Stimulated activated CD4-positive, alpha-beta T cell treated with anti-CD3 and anti-CD28 coated beads, Interleukin-12 subunit alpha, Interleukin-12 subunit beta, amount 100 ng/mL, for 24 hours (primary cell): ENCODE measurements at regions not wholly inside any gene's neighbourhood (a gene's known extent, or its start where the extent isn't known, plus 50 kb on each side); places are given as distances from the start of the nearest gene placed in this dataset.

Experiments used
- DNase-seq, 2 experiments: peaks; one replicate each; pipeline ENCODE4 v3.0.0-alpha.2; 2020; ENCODE audit warnings: low read depth in 2 of 2

DNA sequence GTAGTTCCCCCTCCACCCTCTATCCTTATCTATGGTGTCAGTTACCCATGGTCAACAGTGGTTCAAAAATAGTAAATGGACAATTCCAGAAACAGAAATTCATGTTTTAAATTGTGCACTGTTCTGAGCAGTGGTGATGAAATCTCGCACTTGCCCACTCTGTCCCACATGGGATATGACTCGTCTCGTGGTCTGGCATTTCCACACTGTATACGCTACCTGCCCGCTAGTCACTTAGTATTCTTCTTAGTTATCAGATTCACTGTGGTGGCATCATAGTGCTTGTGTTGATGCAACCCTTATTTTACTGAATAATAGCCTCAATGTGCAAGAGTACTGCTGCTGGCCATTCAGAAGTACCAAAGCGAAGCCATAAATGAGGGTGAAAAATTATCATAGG lies 507.0 kb downstream of the SNAPC1 start:
- no peak for DNase-seq

DNA sequence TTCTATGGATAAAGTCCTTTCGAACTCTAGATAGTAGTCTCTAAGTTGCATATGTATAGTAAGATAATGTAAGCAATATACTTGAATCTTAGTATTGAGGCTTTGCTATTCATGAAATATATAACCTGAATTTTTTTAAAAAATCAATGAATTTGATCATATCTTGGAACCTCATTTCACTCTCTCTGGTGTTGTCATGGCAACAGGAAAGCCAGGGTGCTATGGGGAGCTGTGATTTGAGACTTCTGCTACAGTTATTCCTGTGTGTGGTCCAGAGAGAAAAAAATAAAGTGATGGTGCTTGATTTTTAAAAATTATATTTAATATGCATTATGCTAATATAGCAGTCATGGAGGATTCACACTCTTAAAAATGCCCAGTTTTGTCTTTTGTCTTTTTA lies 508.0 kb downstream of the SNAPC1 start:
- DNase-seq, result no peak

DNA sequence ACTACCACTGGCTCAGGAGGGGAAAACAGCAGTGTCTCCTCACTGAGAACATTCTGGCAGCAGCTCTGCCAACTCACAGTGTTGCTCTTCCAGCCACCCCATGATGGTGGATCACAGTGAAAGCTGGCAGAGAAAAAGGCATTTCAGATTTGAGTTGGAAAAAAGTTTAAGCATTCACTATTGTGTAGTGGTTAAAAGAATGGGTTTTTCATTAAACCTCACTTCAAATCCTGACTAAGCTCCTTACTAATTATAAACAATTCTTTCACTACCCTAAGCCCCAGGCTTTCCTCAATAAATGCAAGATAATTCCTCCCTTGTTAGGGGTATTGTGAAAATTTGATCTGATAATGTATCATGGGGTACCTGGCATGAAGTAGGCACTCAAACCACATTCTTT lies 518.1 kb downstream of the SNAPC1 start:
- DNase-seq, result no peak

DNA sequence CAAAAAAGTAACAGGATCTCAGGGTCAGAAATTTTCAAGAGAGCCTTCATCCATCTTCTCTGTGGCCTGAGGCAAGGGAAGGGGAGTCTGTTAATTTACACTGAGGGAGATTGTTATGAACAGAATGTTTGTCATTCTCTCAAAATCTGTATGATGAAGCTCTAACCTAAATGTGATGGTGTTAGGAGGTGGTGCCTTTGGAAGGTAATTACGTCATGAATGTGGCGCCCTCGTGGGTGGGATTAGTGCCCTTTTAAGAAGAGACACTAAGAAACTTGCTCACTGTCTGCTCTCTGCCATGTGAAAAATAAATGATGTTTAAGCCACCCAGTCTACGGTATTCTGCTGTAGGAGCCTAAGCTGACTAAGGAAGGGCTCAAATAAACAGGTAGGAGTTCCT lies 521.6 kb downstream of the SNAPC1 start:
- no peak for DNase-seq

DNA sequence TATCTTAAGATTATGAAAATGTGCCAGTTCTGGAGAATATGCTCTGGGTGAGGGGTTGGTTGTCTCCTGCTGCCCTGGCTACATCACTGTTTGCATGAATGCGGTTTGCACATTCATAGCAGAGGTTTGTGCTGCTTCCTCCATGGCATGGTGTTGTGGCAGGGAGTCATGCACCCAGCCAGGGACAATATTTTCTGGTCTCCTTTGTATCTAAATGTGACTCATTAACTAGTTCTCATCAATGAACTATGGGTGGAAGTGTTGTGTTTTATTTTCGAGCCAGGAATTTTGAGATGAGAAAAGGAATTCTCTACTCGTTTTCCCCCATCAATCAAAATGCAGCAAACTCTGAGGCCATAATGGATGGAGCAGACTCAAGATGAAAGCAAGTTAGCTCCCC lies 527.3 kb downstream of the SNAPC1 start:
- no peak for DNase-seq

DNA sequence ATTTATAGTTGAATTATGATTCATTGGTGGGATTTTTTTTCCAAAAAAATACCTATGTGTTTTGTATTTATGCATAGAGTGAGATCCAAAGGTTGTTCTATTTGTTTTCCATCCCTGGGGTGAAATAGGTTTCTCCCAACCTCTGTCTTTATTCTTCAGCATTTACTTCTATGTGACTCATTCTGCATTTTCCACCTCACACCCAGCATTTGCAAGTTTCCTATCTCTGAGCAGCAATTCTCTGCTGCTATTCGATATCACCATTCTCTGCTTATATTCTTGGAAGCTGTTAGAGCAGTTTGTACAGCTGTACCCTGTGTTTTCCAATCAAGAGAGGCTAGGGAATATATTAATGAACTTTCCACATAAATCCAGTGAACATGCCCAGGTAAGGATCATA lies 538.9 kb downstream of the SNAPC1 start:
- no peak for DNase-seq

DNA sequence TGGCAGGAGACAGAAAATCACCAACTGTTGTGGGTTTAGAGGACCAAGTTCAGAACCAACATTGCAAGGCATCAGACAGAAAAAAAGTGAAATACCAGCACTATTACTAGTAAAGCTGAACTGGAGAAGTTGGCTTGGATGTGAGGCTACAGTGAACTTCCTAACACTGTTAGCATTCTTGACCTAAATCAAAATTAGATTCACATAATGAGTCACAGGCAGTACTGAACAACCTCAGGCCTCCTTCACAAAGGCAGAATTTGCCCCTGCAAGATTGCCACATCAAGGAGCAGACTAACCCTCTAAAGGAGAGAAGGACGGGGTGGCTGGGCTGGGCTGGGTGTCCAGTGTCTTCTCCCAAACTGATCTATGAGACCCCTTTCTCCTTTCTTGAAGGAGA lies 539.7 kb downstream of the SNAPC1 start:
- no peak for DNase-seq

DNA sequence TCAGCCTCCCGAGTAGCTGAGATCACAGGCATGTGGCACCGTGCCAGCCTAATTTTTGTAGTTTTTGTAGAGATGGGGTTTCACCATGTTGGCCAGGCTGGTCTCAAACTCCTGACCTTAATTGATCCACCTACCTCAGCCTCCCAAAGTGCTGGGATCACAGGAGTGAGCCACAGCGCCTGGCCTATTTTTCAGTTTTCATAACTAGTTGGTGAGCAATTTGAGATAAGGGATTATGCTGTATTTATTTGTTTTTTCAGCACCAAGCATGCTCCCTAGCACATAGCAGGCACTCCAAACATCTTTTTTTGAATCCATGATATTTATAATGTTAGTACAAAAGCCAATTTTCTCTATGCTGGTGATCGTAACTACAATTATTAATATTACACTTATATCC lies 541.2 kb downstream of the SNAPC1 start:
- no peak for DNase-seq

DNA sequence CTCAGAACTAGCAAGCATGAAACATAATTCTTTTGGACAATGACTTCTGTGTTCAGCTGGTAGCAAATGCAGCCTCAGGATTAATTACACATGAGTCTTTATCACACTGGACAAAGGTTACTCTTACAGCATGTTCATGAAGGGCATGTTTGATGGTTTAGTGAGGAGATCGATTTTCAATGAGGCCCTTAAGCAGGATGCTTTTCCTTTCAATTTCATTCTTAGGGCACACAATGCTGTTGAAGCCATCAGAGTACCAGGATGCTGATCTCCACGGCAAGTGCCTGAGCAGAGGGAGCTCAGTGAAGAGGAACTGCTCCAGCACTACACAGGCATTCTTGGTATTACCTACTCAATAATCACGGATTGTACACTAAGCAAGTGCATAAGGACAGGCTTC lies 542.0 kb downstream of the SNAPC1 start:
- DNase-seq, result no peak

DNA sequence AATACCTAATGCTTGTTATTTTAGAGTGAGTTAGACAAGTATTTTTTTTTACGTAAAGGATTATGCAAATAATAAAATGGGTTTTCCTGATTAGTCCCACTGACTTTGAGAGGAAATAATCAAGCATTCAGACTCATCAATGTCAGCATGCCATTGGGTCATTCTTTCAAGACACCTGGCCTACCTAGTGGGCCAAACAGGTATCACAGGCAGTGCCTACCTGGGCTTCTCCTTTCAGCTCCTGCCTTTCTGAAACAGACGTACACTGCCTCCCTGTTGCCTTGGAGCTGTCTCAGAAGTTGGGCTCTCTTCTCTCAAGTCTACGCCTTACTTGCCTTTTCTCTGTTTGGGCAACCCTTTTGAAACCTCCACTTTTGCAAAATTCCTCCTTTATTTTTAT lies 545.6 kb downstream of the SNAPC1 start:
- no peak for DNase-seq

DNA sequence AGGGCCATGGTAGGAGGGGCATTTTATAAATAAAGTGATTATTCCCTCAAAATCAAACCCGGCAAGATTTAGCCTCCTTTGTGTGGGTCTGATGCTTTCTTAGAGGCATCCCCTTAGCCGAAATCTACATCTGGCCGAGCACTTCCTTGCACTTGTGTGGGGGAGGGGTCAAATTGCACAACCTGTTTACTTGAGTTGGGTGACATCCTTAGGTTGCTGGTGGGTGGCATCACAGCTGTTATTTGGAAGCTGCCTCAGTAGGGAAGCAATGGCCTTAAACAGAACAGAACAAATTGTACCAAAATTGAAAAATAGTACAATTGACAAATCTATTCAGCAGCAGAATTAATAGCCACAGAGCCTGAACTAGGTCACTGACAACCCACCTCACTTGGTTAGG lies 546.1 kb downstream of the SNAPC1 start:
- no peak for DNase-seq

DNA sequence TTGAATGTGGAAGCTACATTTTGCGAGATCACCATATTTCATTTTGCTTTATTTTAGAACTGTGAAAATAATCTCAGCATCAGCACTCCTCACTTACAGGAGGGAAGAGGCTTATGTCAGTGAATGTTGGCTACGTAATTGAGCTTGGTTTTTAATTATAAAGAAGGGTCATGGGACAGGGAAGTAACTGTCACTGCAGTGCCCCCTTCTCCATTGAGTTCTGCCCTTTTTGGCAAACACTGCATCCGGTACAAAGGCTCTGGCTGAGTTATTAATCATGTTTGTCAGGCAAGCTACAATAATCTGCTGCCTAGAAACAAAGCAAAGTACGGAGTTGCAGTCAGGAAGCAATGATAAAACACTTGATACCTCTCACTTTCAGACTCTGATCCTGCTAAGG lies 546.7 kb downstream of the SNAPC1 start:
- no peak for DNase-seq

DNA sequence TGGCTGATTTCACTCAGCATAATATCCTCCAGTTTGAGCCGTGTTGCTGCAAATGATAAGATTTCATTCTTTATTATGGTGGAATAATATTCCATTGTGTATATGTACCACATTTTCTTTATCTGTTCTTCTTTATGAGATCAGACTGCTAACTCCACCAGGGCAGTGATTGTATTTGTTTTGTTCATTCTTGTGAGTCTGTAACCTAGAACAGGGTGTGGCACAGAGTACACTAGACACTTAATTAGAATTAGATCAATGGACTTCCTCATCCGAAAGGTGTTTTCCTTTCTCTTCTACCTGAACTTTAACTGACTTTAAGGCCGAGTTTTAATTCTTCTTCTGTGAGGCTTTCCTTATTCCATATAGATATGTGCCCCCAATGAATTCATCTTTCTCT lies 551.0 kb downstream of the SNAPC1 start:
- no peak for DNase-seq

DNA sequence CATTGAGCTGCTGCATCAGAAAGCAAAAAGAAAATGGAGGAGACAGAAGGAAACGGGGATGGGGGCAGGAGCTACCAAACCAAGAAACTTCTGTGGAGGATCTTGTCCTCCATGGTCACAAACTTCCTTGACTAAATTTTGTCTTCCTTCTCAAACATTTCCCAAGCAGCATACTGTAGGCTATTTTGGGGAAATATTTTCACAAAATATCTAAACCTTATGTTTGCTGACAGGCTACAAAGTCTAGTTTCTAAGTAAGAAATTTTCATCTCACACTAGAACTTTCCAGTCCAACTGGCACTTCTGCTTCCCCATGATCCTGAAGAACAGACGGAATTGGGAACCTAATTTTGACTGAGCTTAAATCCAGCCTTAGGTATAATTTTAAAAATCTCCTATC lies 552.0 kb downstream of the SNAPC1 start:
- no peak for DNase-seq

DNA sequence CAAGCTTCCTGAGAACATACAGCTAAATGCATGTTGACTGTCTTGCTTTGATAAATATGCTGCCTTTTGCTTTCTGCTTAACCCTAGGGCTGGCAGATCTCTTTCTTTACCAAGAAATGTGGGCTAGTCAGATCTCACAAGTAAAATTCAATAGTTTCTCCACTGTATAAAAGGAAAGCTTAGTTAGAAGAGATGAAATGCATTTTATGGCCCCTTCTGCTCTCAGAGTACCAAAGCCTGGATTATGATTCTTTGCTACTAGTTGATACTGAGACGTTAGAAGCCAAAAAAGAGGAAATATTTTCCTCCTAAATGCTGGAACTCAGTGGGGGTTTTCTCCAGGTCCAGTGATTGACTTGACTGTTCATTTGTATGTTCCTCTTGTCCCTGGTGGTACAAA lies 552.7 kb downstream of the SNAPC1 start:
- DNase-seq, result no peak

DNA sequence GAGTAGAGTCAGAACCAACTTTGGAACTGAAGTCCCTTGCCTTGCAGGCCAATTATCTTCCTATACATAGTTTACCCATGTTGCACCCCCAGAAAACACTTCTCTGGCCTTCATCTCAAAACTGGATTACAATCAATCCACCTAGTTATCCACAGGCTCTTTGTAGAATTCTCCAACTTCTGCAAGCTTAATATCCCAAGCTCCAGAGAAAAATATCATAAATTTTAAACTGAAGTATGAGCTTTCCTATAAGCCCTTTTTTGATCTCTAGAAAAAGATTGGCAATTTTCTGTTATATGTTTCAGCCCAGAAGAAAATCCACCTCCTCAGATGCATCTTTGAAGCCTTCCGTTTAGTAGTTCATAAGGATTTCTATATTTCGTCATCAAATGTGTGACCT lies 553.4 kb downstream of the SNAPC1 start:
- no peak for DNase-seq

DNA sequence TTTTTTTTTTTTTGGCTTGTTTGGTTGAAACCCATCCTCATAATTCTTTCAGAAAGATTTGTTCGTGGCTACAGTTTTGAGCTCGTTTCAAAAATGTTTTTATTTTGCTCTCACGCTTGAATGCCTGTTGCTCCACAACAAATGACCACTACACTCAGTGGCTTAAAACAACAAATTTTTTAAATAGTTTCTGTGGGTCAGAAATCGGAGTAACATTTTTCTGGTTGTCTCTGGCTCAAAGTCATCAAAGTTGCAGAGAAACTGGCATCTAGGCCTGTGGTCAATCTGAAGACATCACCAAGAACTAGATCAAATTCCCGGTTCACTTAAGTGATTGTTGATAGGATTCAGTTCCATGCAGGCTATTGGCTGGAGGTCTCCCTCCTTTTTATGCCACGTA lies 560.0 kb downstream of the SNAPC1 start:
- DNase-seq, result no peak

DNA sequence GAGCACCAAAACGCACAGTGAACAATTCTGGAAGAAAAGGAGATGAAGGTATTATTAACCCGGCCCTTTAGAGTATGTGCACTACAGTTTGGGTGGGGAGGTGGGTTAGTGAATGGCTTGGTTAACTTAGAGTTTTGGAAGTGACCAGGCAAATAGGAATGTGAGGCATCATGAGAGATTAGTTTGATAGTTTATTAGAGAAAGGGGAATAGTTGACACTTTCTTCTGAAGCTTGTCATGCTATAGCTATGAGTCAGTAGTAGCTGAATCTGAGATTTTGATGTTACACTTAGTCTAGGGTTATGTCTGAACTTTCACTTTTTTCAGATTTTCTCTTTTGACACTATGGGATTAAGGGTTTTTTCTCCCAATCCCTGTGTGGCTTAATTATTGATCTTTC lies 567.2 kb downstream of the SNAPC1 start:
- no peak for DNase-seq

DNA sequence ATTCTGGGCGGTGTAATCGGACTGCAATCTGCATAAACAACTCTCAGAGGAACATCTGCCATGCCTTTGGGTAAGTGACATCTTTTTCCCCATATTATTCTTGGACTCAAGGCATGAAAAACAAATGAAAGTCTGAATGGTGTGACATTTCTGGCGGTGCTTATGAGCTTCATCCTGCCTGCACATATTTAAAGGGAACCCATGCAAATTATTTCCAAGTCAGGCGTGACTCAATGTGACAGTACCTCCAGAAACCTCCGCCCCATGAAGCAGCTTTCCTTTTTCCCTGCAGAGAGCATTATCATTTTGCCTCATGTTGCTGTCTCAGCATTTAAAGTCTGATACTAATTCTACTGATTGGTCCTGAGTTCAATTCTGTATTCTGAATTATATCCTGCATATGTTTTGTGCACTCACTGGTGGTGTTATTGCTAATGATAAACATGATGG lies 585.4 kb downstream of the SNAPC1 start:
- DNase-seq, result no peak

DNA sequence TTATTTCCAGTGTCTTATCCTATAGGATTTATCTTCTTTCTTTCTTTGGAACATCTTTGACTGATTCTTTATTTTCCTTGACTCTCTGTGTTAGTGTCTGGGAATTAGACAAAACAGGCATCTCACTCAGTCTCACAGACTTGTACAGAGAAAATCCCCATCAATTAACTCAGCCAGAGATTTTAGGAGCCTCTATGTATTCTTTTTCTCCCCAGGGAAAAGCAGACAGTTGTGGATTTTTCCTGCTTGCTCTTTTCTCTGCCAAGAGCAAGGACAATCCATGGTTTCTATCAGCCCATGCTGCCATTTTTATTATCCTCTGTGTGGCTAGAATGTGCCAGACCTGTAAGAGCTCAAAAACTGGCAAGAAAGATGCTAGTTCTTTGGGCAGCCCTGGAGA lies 595.1 kb downstream of the SNAPC1 start:
- DNase-seq, result no peak

DNA sequence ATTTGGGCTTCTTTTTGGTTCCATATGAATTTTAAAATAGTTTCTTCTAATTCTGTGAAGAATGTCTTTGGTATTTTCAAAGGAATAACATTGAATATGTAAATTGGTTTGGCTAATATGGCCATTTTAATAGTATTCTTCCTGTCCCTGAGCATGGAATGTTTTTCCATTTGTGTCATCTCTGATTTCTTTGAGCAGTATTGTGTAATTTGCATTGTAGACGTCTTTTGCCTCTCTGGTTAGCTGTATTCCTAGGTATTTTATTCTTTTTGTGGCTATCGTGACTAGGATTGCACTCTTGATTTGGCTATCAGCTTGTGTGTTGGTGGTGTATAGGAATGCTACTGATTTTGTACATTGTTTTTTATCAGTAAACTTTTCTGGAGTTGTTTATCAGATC lies 601.9 kb downstream of the SNAPC1 start:
- DNase-seq, result no peak

DNA sequence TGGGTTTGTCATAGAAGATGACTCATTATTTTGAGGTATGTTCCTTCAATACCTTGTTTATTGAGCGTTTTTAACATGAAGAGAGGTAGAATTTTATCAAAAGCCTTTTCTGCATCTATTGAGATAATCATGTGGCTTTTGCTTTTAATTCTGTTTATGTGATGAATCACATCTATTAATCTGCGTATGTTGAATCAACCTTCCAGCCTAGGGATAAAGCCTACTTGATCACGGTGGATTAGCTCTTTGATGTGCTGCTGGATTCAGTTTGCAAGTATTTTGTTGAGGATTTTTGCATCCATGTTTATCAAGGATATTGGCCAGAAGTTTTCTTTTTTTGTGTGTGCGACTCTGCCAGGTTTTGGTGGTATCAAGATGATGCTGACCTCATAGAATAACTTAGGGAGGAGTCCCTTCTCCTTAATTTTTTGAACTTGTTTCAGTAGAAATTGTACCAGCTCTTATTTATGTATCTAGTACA lies 602.6 kb downstream of the SNAPC1 start:
- no peak for DNase-seq

DNA sequence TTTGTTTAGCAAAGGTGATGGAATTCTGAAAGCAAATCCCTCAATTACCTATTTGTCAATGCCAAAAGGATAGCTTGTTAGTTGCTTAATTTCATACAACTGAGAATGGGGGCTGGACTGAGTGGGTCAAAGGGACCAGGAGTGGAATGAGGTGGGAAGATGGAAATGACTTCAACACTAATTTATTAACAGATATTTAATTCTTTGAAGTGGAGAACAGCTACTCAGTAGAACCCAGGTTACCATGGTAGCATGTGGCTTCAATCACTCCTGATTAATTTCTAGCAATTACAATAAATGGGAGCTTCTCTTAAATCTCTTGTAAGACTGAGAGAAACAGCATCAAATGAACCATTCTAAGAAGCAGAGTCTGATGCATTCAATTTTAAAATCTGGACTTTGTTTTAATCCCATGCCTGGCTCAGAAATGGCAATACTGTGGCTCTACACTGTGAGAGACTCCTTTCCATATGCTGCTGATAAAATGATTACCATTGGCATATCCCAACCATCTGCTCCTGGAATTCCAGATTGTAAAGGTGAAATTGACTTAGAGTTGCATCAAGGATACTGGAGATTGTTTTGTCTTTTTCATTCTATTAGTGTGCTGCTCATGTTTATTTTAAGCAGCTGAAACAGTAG lies 607.8 kb downstream of the SNAPC1 start:
- no peak for DNase-seq

DNA sequence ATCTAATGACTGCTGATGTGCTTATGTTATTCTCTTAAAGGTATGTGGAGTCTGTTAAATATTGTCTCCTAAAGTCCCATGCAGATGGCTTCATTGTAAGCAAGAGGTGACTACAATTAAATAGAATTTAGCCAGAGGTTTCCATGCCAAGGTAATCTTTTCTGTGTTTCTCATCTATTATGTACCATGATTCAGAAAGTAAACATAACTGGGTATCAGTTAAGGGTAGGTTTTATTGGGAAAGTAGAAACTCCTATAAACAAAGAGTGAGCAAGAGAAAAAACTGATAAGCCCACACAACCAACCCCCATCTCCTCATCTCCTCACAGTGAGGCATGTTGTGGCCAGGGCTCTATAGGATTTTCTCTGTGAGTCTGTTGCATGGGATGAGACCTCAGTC lies 611.7 kb downstream of the SNAPC1 start:
- DNase-seq, result no peak
